ENCODE measurements at regions not wholly inside any gene's neighbourhood (a gene's known extent, or its start where the extent isn't known, plus 50 kb on each side); places are given as distances from the start of the nearest gene placed in this dataset.
A peak's percentile ranks its signal among the peaks of the same experiment; 100 is the strongest.

- peak; percentile 57; the same call in 1 of the 2 replicates for TF ChIP-seq HNF1B (CRISPR knock-in tag; IDR thresholded peaks at IDR 0.05)
- TF ChIP-seq RAD51 (IDR thresholded peaks at IDR 0.05; ENCODE audit: borderline replicate concordance): no peak
- no peak for TF ChIP-seq ATM (IDR thresholded peaks at IDR 0.05; ENCODE audit: borderline replicate concordance)
- no peak for TF ChIP-seq ZFP90 (CRISPR knock-in tag; IDR thresholded peaks at IDR 0.05; ENCODE audit: borderline replicate concordance)
- no peak for TF ChIP-seq ZBTB14 (CRISPR knock-in tag; IDR thresholded peaks at IDR 0.05)
- no peak for TF ChIP-seq ATF1 (CRISPR knock-in tag; IDR thresholded peaks at IDR 0.05)
- TF ChIP-seq ZNF24 (IDR thresholded peaks at IDR 0.05): no peak
- TF ChIP-seq KAT8 (CRISPR knock-in tag; IDR thresholded peaks at IDR 0.05): no peak
- TF ChIP-seq ZC3H13 (CRISPR knock-in tag; IDR thresholded peaks at IDR 0.05): no peak
- TF ChIP-seq REST (IDR thresholded peaks at IDR 0.05; ENCODE audit: borderline replicate concordance in 1 of 2, low read depth in 1 of 2, low read length in 2 of 2): no peak
- no peak for TF ChIP-seq KMT2A (CRISPR knock-in tag; IDR thresholded peaks at IDR 0.05)
- TF ChIP-seq EED (CRISPR knock-in tag; IDR thresholded peaks at IDR 0.05): no peak
- no peak for TF ChIP-seq ZNF740 (CRISPR knock-in tag; IDR thresholded peaks at IDR 0.05)
- no peak for TF ChIP-seq REXO4 (CRISPR knock-in tag; IDR thresholded peaks at IDR 0.05; ENCODE audit: borderline replicate concordance)
- TF ChIP-seq RNF2 (conservative IDR thresholded peaks at IDR 0.05; ENCODE audit: low read depth): no peak
- no peak for TF ChIP-seq SMAD1 (CRISPR knock-in tag; IDR thresholded peaks at IDR 0.05; ENCODE audit: borderline replicate concordance, low read depth)
- no peak for TF ChIP-seq ATF5 (CRISPR knock-in tag; IDR thresholded peaks at IDR 0.05; ENCODE audit: low read depth)
- TF ChIP-seq XRCC5 (optimal IDR thresholded peaks at IDR 0.05; ENCODE audit: low read length): no peak
- TF ChIP-seq TBX3 (IDR thresholded peaks at IDR 0.05; ENCODE audit: borderline replicate concordance): no peak
- no peak for TF ChIP-seq ZMYM4 (CRISPR knock-in tag; IDR thresholded peaks at IDR 0.05)
- TF ChIP-seq ZNF496 (CRISPR knock-in tag; IDR thresholded peaks at IDR 0.05; ENCODE audit: insufficient replicate concordance): no peak
- TF ChIP-seq ZNF333 (CRISPR knock-in tag; IDR thresholded peaks at IDR 0.05; ENCODE audit: borderline replicate concordance): no peak
Measured at GRCh38 chr12:123094349-123095077, 56.4 kb downstream of the PITPNM2 start (continued).

All from HepG2 (cell line).